KMS-11 (cell line): ENCODE measurements at regions not wholly inside any gene's neighbourhood (a gene's known extent, or its start where the extent isn't known, plus 50 kb on each side); places are given as distances from the start of the nearest gene placed in this dataset.
"Not testable (repeated sequence)": the region's sequence is repeated elsewhere in the genome, so short reads cannot be mapped to it uniquely, and the experiment has no call there.

ENCODE experiments used
- H2AFZ ChIP-seq: fragments of 200-600 bp; sonication (generic); 2 replicates; pipeline ENCODE4 v1.6.1; 2016; ENCODE audit warnings: antibody characterized with exemption, mixed run types, low read depth
- H3K27ac ChIP-seq: fragments of 200-600 bp; sonication (generic); 2 replicates; pipeline ENCODE4 v1.6.1; 2016; ENCODE audit warnings: mild to moderate bottlenecking, mixed run types
- H3K27me3 ChIP-seq: fragments of 200-600 bp; sonication (generic); 2 replicates; pipeline ENCODE4 v1.6.1; 2017; ENCODE audit warnings: mild to moderate bottlenecking, low read depth, mixed run types, moderate library complexity; ENCODE audit not compliant: insufficient read depth
- H3K36me3 ChIP-seq: fragments of 200-600 bp; sonication (generic); 2 replicates; pipeline ENCODE4 v1.6.1; 2017; ENCODE audit warnings: mild to moderate bottlenecking, mixed run types; ENCODE audit not compliant: insufficient read depth
- H3K4me1 ChIP-seq: fragments of 200-600 bp; sonication (generic); 2 replicates; pipeline ENCODE4 v1.6.1; 2016; ENCODE audit warnings: mild to moderate bottlenecking, low read depth, mixed run types; ENCODE audit not compliant: poor library complexity, severe bottlenecking
- H3K4me2 ChIP-seq: fragments of 200-600 bp; sonication (generic); 2 replicates; pipeline ENCODE4 v1.7.0; 2016; ENCODE audit warnings: mild to moderate bottlenecking, mixed run types
- H3K4me3 ChIP-seq: fragments of 200-600 bp; sonication (generic); IDR thresholded peaks from 2 replicates; pipeline ENCODE4 v1.6.1; 2017; ENCODE audit warnings: low read depth, low read length, mixed read lengths; ENCODE audit not compliant: insufficient read depth
- H3K79me2 ChIP-seq: fragments of 200-600 bp; sonication (generic); 2 replicates; pipeline ENCODE4 v1.6.1; 2016; ENCODE audit warnings: low read depth, mixed run types; ENCODE audit not compliant: insufficient read depth
- H3K9ac ChIP-seq: fragments of 200-600 bp; sonication (generic); 2 replicates; pipeline ENCODE4 v1.6.1; 2016; ENCODE audit warnings: mild to moderate bottlenecking, mixed run types
- H4K20me1 ChIP-seq: fragments of 200-600 bp; sonication (generic); 2 replicates; pipeline ENCODE4 v1.6.1; 2016; ENCODE audit warnings: mild to moderate bottlenecking, mixed run types; ENCODE audit not compliant: insufficient read depth
- CTCF ChIP-seq: fragments of 200-600 bp; sonication (generic); conservative IDR thresholded peaks from 2 replicates; pipeline ENCODE4 v1.6.1; 2017; ENCODE audit warnings: low read depth, mild to moderate bottlenecking, antibody characterized with exemption, low read length, moderate library complexity, mixed read lengths

DNA sequence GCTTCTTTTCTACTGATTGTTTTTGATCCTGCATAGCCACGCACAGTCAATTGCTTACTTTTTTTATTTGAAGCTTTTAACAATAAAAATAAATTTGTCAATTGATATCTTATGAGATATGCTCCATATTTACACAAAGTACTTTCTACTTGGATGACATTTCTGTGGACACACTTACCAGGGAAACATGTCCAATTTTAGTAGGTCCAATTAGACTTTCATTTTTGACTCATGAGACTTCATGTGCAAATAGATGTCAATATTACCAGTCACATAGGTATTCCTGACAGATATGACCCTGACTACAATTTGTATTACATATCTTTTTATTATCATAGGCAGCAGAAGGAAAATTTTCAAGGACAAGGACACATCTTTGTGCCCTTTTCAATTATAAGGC is 219.9 kb upstream of the ANKRD50 start:
- Histone ChIP-seq H3K27me3 (no peaks in the 10 kb centered on the region), H3K36me3 (no peaks in the 10 kb centered on the region), H3K79me2 (no peaks in the 10 kb centered on the region), H3K9ac (no peak overlapping the region), H4K20me1 (no peaks in the 10 kb centered on the region), H3K4me3 (no peak overlapping the region), H3K4me2 (no peak overlapping the region), H3K4me1 (peaks cover 7% of the 10 kb centered on the region), H2AFZ (no peak overlapping the region), H3K27ac (no peak overlapping the region)
- TF ChIP-seq CTCF: no peak

GRCh38 chr4:124931050-124931449 is 218.5 kb upstream of the ANKRD50 start:
- Histone ChIP-seq H3K27ac (no peak overlapping the region), H3K9ac (no peak overlapping the region), H3K27me3 (no peaks in the 10 kb centered on the region), H3K36me3 (no peaks in the 10 kb centered on the region), H3K4me2 (no peak overlapping the region), H3K4me3 (no peak overlapping the region), H3K4me1 (peaks cover 7% of the 10 kb centered on the region), H4K20me1 (no peaks in the 10 kb centered on the region), H3K79me2 (no peaks in the 10 kb centered on the region), H2AFZ (no peak overlapping the region)
- TF ChIP-seq CTCF: no peak

DNA sequence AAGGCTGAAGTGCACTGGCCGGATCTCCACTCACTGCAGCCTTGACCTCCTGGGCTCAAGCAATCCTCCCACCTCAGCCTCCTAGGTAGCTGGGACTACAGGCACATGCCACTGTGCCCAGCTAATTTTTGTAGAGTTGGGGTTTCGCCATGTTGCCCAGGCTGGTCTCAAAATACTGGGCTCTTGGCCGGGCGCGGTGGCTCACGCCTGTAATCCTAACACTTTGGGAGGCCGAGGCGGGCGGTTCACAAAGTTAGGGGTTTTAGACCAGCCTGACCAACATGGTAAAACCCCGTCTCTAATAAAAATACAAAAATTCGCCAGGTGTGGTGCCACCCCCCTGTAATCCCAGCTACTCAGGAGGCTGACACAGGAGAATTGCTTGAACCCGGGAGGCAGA is 210.2 kb upstream of the ANKRD50 start:
- H3K4me2 ChIP-seq, H3K4me3 ChIP-seq, H3K4me1 ChIP-seq, H2AFZ ChIP-seq, H3K9ac ChIP-seq, H3K27me3 ChIP-seq, H3K27ac ChIP-seq, H4K20me1 ChIP-seq, H3K79me2 ChIP-seq, H3K36me3 ChIP-seq: not testable (repeated sequence)

DNA sequence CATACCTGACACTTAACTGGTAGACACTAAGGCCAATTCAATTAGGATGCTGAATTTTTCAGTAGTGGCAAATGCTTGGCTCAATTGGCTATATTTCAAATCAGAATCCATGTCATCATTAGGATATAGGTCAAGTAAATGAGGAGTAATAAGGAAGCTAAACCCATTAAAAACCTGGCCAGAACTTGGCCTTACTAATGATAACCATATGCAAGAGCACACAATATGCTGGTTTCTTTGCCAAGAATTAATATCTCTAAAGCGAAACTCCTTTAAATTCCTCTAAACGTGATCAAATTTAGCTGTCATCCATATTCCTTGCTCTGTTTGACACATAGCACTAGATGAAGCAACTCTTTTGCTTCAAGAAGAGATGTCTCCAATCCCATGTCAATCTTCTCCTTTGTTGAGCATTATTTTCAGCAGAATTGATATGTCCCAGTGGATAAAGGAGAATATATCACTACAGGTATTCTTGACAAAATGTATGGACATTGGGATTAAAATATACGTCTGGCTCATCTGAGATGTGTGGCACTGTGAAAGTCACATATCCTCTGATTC is 206.1 kb upstream of the ANKRD50 start:
- no peak overlapping the region for H2AFZ ChIP-seq
- no peak overlapping the region for H3K9ac ChIP-seq
- TF ChIP-seq CTCF: no peak

DNA sequence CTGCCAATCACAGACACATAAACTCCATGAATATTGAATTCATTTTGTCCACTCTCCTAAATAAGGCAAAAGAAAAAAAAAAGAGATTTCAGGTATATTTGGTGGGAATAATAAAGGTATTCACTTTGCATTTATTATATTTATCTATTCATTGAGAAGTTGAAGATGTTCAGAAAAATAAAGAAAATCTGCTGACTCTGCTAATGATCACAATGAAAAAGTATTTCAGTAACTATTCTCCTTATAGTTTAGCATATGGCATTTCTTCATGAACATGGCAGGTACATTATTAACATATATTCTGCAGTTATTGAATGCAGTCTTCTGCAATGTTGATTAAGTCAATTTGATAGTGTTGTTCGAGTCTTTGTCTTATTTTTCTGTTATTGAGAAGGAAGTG is 202.5 kb upstream of the ANKRD50 start:
- Histone ChIP-seq H3K4me3 (no peak overlapping the region), H3K27me3 (no peaks in the 10 kb centered on the region), H2AFZ (no peak overlapping the region), H3K4me1 (no peaks in the 10 kb centered on the region), H3K79me2 (no peaks in the 10 kb centered on the region), H4K20me1 (no peaks in the 10 kb centered on the region), H3K36me3 (no peaks in the 10 kb centered on the region), H3K27ac (no peak overlapping the region), H3K9ac (no peak overlapping the region), H3K4me2 (no peak overlapping the region)
- no peak for TF ChIP-seq CTCF

More for the DNA sequence above, 206.1 kb upstream of the ANKRD50 start:
- Histone ChIP-seq H3K79me2 (no peaks in the 10 kb centered on the region), H3K4me2 (no peak overlapping the region), H3K27me3 (no peaks in the 10 kb centered on the region), H3K27ac (no peak overlapping the region), H4K20me1 (no peaks in the 10 kb centered on the region), H3K4me1 (no peaks in the 10 kb centered on the region), H3K4me3 (no peak overlapping the region), H3K36me3 (no peaks in the 10 kb centered on the region)
